GM19463 (cell line): ENCODE measurements at regions not wholly inside any gene's neighbourhood (a gene's known extent, or its start where the extent isn't known, plus 50 kb on each side); places are given as distances from the start of the nearest gene placed in this dataset.
"Not testable (repeated sequence)": the region's sequence is repeated elsewhere in the genome, so short reads cannot be mapped to it uniquely, and the experiment has no call there.

Experiments used
- ATAC-seq: cut with Tn5 transposase; IDR thresholded peaks from one replicate; pipeline ENCODE4 v1.9.1; 2021; ENCODE audit warnings: mild to moderate bottlenecking, moderate library complexity; ENCODE audit not compliant: unreplicated experiment

GRCh38 chr15:38614621-38615020 is 50.0 kb upstream of the RASGRP1 start:
- ATAC-seq = no peak

- no peak for ATAC-seq
Measured at GRCh38 chr15:38617831-38618230, 53.2 kb upstream of the RASGRP1 start.

- no peak for ATAC-seq
Measured at GRCh38 chr15:38618242-38618955, 53.8 kb upstream of the RASGRP1 start.

- no peak for ATAC-seq
Measured at GRCh38 chr15:38620098-38620497, 55.5 kb upstream of the RASGRP1 start.

- ATAC-seq = no peak
Measured at GRCh38 chr15:38620851-38621594, 56.4 kb upstream of the RASGRP1 start.

- no peak for ATAC-seq
Measured at GRCh38 chr15:38622304-38622703, 57.7 kb upstream of the RASGRP1 start.

- no peak for ATAC-seq
Measured at GRCh38 chr15:38622908-38623307, 58.3 kb upstream of the RASGRP1 start.

GRCh38 chr15:38623744-38624143 is 59.1 kb upstream of the RASGRP1 start:
- no peak for ATAC-seq

GRCh38 chr15:38624244-38625205 is 59.9 kb upstream of the RASGRP1 start:
- ATAC-seq = peak; percentile 49

- no peak for ATAC-seq
Measured at GRCh38 chr15:38625886-38626285, 61.3 kb upstream of the RASGRP1 start.

- no peak for ATAC-seq
Measured at GRCh38 chr15:38626443-38627050, 61.9 kb upstream of the RASGRP1 start.

- ATAC-seq = no peak
Measured at GRCh38 chr15:38627689-38628277, 63.2 kb upstream of the RASGRP1 start.

GRCh38 chr15:38631119-38632075 is 66.8 kb upstream of the RASGRP1 start:
- peak; percentile 68 for ATAC-seq

- ATAC-seq = no peak
Measured at GRCh38 chr15:38635170-38635569, 70.6 kb upstream of the RASGRP1 start.

- ATAC-seq = no peak
Measured at GRCh38 chr15:38636597-38636996, 72.0 kb upstream of the RASGRP1 start.

- ATAC-seq = no peak
Measured at GRCh38 chr15:38638126-38638525, 73.5 kb upstream of the RASGRP1 start.

GRCh38 chr15:38638811-38639210 is 74.2 kb upstream of the RASGRP1 start:
- ATAC-seq = no peak

- ATAC-seq = peak; percentile 78
Measured at GRCh38 chr15:38642689-38643270, 78.2 kb upstream of the RASGRP1 start.

- ATAC-seq = not testable (repeated sequence)
Measured at GRCh38 chr15:38644353-38644752, 79.7 kb upstream of the RASGRP1 start.
